Ascending aorta (tissue), 2 donors: ENCODE measurements at regions not wholly inside any gene's neighbourhood (a gene's known extent, or its start where the extent isn't known, plus 50 kb on each side); places are given as distances from the start of the nearest gene placed in this dataset.

Experiments used
- DNase-seq, 2 donors: peaks; one replicate each; pipeline ENCODE4 v3.0.0-alpha.2; 2019; ENCODE audit warnings: low spot score in 2 of 2
- H3K27ac ChIP-seq, 2 donors: fragments of 200-600 bp; sonication (generic); one replicate each; pipeline ENCODE4 v1.5.1; 2016 to 2017; ENCODE audit warnings: mild to moderate bottlenecking in 1 of 2
- H3K27me3 ChIP-seq: fragments of 200-600 bp; sonication (generic); one replicate; pipeline ENCODE4 v1.5.1; 2017
- H3K36me3 ChIP-seq, 2 donors: fragments of 200-600 bp; sonication (generic); one replicate each; pipeline ENCODE4 v1.5.1; 2016
- H3K4me1 ChIP-seq, 2 donors: fragments of 200-600 bp; sonication (generic); one replicate each; pipeline ENCODE4 v1.5.1; 2016 to 2017; ENCODE audit warnings: mild to moderate bottlenecking in 1 of 2
- H3K4me3 ChIP-seq, 2 donors: fragments of 200-600 bp; sonication (generic); one replicate each; pipeline ENCODE4 v1.5.1; 2016 to 2017; ENCODE audit warnings: mild to moderate bottlenecking in 1 of 2
- H3K9me3 ChIP-seq, 2 donors: fragments of 200-600 bp; sonication (generic); one replicate each; pipeline ENCODE4 v1.5.1; 2016
- CTCF ChIP-seq, 3 experiments: fragments of 200-600 bp in 2 of 3; fragments of 450-650 bp in 1 of 3; sonication (generic) in 2 of 3; IDR thresholded peaks; one replicate each; pipeline ENCODE4 v1.5.1; 2016 to 2019; ENCODE audit warnings: antibody characterized with exemption in 3 of 3, mild to moderate bottlenecking in 1 of 3, moderate library complexity in 1 of 3
- intact Hi-C: fragments of 100-400 bp; cut with DNase I; formaldehyde crosslinking; loops from one replicate; pipeline ENCODE4 v1.15.1; 2023

DNA sequence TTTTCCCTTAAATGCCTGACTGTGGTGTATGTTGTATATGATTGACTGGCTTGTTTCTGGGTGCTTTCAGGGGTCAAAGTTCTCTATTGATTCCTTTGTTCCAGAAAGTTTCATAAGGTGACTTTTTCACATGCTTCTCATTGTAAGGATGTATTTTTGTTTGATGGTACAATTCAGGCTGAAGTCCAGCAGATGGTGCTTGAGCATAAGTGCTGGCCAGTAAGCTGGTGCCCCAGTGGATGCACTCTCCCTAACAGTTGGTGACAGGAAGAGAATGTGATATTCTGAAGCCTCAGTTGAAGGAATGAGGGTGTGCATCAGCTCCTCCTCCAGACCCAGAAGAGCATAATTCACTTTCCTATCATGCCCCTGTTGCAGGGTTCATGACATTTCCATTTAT is 1941.6 kb upstream of the PRR20A start:
- DNase-seq: no peak
- no peak overlapping the region for H3K27ac ChIP-seq
- H3K27me3 ChIP-seq: no peaks in the 10 kb centered on the region
- H3K9me3 ChIP-seq: no peaks in the 10 kb centered on the region
- intact Hi-C loops: no loop called here
- no peak for TF ChIP-seq CTCF (IDR thresholded peaks at IDR 0.05)
- no peak overlapping the region for H3K4me3 ChIP-seq
- H3K36me3 ChIP-seq: no peaks in the 10 kb centered on the region
- no peaks in the 10 kb centered on the region for H3K4me1 ChIP-seq

DNA sequence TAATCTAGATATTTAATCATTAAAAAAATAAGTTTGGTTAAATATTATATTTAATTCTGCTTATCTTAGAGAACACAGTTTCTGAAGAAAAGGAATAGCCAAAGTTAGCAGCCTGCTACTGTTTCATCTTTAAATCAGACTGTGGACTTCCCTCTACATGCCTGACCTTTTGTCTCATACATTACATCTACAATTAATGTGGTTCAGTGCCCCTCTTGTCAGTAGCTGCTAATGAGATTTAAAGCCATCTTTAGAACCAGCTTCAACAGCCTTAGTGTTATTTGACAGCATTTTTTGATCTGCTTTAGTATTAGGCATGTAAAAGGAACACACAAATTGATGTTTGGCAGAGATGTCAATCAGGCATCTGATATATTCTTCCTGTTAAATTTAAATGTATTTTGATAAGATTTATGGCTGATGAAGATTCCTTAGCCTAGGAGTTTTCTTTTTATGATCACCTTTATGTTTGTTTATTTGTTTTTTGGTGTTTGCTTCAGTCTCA is 1925.8 kb upstream of the PRR20A start:
- no peaks in the 10 kb centered on the region for H3K27me3 ChIP-seq
- DNase-seq: no peak
- TF ChIP-seq CTCF (IDR thresholded peaks at IDR 0.05): no peak
- intact Hi-C loops: no loop called here
- no peaks in the 10 kb centered on the region for H3K9me3 ChIP-seq
- H3K4me3 ChIP-seq: no peak overlapping the region
- no peaks in the 10 kb centered on the region for H3K4me1 ChIP-seq
- no peaks in the 10 kb centered on the region for H3K36me3 ChIP-seq
- no peak overlapping the region for H3K27ac ChIP-seq

DNA sequence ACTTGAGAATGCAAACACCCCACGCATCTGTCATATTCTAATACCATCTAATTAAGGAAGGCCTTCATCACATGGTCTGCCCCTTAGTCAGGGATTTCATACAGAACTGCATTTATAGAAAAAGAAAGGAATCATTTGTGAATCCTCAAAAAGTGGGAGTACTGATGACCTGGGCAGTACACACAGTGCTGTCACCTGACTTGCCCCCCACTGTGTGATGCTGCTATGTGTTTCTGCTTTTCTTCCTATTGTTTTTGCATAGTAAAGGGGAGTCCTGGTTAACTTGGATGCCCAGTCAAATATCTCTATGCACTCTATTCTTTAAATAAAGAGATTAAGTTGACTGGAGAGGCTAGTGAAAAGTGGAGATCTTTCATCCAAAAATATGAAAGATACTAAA is 1921.2 kb upstream of the PRR20A start:
- Histone ChIP-seq H3K36me3 (no peaks in the 10 kb centered on the region), H3K4me1 (no peaks in the 10 kb centered on the region), H3K27me3 (no peaks in the 10 kb centered on the region), H3K27ac (no peak overlapping the region), H3K4me3 (no peak overlapping the region), H3K9me3 (no peaks in the 10 kb centered on the region)
- DNase-seq: no peak
- no peak for TF ChIP-seq CTCF (IDR thresholded peaks at IDR 0.05)
- intact Hi-C loops: no loop called here

DNA sequence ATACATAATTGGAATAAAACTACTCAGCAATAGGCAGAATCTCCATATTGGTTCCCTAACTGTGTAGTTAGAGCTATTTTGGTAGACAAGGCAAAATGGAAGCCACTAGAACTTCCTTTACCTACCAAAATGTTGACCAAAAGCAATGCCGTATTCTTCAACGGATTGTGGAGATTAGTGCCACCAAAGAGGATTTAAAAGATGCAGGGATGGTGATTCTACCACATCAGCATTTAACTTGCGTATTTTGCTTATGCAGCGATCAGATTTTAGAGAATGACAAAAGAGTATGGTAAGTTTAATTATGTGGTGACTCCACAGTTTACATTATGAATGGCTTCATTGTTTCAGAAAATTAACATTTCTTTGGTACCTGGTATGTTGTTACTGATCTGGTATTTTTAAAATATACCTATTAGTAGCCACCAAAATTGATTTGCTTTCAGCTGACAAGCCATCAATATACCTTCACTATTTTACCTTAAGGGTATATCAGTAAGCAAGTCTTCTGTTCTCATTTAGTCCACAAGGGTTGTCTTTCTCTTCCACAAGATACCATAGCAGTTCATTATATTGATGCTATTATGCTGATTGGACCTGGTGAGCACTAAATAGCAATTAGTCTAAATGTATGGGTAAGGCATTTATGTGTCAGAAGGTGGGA is 1910.7 kb upstream of the PRR20A start:
- Histone ChIP-seq H3K4me1 (no peaks in the 10 kb centered on the region), H3K9me3 (no peaks in the 10 kb centered on the region), H3K27ac (no peak overlapping the region), H3K27me3 (no peaks in the 10 kb centered on the region), H3K4me3 (no peak overlapping the region), H3K36me3 (no peaks in the 10 kb centered on the region)
- intact Hi-C loops: no loop called here
- DNase-seq: no peak
- no peak for TF ChIP-seq CTCF (IDR thresholded peaks at IDR 0.05)

DNA sequence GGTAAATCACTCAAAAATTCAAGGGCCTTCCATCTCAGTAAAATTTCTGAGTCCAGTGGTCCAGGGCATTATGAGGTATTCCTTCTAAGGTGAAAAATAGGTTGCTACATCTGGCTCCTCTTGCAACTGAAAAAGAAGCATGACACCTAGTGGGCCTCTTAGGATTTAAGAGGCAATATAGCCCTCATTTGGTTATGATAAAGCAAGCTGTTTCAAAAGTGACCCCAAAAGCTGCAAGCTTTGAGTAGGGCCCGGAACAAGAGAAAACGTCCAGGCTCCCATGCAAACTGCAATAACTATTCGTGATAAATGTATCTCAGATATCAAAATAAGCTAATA is 1910.2 kb upstream of the PRR20A start:
- Histone ChIP-seq H3K4me1 (no peaks in the 10 kb centered on the region), H3K27ac (no peak overlapping the region), H3K27me3 (no peaks in the 10 kb centered on the region), H3K4me3 (no peak overlapping the region), H3K36me3 (no peaks in the 10 kb centered on the region), H3K9me3 (no peaks in the 10 kb centered on the region)
- no peak for TF ChIP-seq CTCF (IDR thresholded peaks at IDR 0.05)
- intact Hi-C loops: no loop called here
- DNase-seq: no peak

DNA sequence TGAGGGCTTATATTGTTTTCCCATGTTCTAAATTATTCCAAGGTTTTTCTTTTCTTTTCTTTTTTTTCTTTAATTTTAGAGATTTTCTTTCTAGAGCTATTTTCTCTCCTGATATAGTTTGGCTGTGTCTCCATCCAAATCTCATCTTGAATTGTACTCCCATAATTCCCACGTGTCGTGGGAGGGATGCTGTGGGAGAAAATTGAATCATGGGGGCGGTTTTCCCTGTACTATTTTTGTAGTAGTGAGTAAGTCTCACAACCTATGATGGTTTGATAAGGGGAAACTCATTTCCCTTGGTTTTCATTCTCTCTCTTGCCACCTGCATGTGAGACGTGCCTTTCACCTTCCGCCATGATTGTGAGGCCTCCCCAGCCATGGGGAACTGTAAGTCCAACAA is 1906.4 kb upstream of the PRR20A start:
- no peaks in the 10 kb centered on the region for H3K36me3 ChIP-seq
- H3K27me3 ChIP-seq: no peaks in the 10 kb centered on the region
- intact Hi-C loops: no loop called here
- no peak overlapping the region for H3K27ac ChIP-seq
- DNase-seq: no peak
- no peaks in the 10 kb centered on the region for H3K4me1 ChIP-seq
- no peaks in the 10 kb centered on the region for H3K9me3 ChIP-seq
- no peak overlapping the region for H3K4me3 ChIP-seq
- no peak for TF ChIP-seq CTCF (IDR thresholded peaks at IDR 0.05)
